Neural progenitor cell (in vitro differentiated cells): ENCODE measurements at regions not wholly inside any gene's neighbourhood (a gene's known extent, or its start where the extent isn't known, plus 50 kb on each side); places are given as distances from the start of the nearest gene placed in this dataset.

Experiments
- EZH2 ChIP-seq: fragments of 200-600 bp; sonication (generic); IDR thresholded peaks from 2 replicates; pipeline ENCODE4 v1.6.1; 2017; ENCODE audit warnings: antibody characterized with exemption, mild to moderate bottlenecking, moderate library complexity
- EZH2phosphoT487 ChIP-seq: fragments of 200-600 bp; sonication (generic); IDR thresholded peaks from 2 replicates; pipeline ENCODE4 v1.6.1; 2017; ENCODE audit warnings: antibody characterized with exemption
- TF ChIP-seq, protein P1 (sequence below): fragments of 200-600 bp; sonication (generic); IDR thresholded peaks from 2 replicates; pipeline ENCODE4 v1.5.1; 2017; ENCODE audit warnings: antibody characterized with exemption, mild to moderate bottlenecking

DNA sequence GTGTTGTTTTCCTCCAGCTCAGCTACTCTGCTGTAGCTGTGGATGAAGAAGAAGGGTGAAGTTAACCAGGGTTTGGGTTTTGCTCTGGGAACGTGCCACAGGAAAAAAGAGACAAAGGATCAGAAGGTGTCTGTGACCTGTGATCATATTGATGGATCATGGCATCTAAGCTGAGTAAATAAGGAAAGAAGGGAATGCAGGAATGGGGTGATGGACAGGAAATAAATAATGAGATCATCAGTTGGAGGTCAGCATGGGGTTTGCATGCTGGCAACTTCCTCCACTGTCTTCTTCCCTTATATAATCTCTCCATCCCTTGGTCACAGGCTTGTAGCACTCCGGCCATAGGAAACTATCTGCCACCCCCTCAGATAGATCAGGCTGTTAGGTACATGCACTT lies 430.3 kb upstream of the PDE3A start:
- TF ChIP-seq, protein P1, sequence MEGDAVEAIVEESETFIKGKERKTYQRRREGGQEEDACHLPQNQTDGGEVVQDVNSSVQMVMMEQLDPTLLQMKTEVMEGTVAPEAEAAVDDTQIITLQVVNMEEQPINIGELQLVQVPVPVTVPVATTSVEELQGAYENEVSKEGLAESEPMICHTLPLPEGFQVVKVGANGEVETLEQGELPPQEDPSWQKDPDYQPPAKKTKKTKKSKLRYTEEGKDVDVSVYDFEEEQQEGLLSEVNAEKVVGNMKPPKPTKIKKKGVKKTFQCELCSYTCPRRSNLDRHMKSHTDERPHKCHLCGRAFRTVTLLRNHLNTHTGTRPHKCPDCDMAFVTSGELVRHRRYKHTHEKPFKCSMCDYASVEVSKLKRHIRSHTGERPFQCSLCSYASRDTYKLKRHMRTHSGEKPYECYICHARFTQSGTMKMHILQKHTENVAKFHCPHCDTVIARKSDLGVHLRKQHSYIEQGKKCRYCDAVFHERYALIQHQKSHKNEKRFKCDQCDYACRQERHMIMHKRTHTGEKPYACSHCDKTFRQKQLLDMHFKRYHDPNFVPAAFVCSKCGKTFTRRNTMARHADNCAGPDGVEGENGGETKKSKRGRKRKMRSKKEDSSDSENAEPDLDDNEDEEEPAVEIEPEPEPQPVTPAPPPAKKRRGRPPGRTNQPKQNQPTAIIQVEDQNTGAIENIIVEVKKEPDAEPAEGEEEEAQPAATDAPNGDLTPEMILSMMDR = no peak
- TF ChIP-seq EZH2 (no peak), EZH2phosphoT487 (no peak)
